CD4-positive, alpha-beta T cell treated with Interleukin-17A for 4 hours (primary cell): ENCODE measurements at regions not wholly inside any gene's neighbourhood (a gene's known extent, or its start where the extent isn't known, plus 50 kb on each side); places are given as distances from the start of the nearest gene placed in this dataset.
"Not testable (repeated sequence)": the region's sequence is repeated elsewhere in the genome, so short reads cannot be mapped to it uniquely, and the experiment has no call there.

Experiments used
- DNase-seq: peaks from one replicate; pipeline ENCODE4 v3.0.0-alpha.2; 2020; ENCODE audit warnings: mixed read lengths

DNA sequence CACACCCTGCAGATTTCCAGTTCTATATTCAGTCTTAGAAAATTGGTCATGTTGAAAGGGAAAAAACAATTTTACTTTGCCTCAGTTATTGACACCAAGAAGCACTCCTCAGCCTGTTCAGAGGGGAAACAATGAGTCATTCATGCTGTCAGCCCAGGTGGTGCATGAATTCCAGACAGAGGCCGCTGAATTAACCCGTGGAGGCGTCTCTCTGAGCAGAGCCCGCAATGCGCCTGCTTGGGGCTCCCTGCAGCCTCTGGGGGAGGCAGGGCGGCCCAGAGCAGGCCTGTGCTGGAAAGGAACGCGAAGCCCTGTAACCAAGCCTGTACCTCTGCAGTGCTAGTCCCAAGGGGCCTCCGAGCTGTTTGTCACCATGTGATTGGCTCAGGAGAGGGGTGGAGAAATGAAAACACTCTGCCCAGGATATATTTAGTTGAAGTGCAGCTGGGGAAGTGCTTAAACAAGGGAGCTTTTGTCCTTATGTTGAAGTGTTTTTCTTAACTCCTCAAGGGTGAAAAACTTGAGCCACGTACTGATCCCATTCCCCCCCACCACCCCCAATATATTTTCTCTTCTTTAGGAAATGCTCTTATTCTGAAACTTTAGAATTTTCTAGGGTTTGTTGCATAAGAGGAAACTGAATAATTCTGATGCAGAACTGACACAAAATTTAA lies 68.3 kb upstream of the CHD2 start:
- DNase-seq = peak; percentile 91

DNA sequence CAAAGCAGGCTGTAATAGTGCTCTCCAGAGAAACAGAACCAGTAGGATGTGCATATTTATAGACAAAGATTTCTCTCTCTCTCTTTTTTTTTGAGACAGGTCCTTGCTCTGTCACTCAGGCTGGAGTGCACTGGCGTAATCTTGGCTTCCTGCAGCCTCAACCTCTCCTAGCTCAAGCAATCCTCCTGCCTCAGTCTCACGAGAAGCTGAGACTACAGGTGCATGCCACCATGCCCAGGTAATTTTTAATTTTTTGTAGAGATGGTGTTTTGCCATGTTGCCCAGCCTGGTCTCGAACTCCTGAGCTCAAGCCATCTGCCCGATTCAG lies 67.1 kb upstream of the CHD2 start:
- DNase-seq = peak; percentile 56

DNA sequence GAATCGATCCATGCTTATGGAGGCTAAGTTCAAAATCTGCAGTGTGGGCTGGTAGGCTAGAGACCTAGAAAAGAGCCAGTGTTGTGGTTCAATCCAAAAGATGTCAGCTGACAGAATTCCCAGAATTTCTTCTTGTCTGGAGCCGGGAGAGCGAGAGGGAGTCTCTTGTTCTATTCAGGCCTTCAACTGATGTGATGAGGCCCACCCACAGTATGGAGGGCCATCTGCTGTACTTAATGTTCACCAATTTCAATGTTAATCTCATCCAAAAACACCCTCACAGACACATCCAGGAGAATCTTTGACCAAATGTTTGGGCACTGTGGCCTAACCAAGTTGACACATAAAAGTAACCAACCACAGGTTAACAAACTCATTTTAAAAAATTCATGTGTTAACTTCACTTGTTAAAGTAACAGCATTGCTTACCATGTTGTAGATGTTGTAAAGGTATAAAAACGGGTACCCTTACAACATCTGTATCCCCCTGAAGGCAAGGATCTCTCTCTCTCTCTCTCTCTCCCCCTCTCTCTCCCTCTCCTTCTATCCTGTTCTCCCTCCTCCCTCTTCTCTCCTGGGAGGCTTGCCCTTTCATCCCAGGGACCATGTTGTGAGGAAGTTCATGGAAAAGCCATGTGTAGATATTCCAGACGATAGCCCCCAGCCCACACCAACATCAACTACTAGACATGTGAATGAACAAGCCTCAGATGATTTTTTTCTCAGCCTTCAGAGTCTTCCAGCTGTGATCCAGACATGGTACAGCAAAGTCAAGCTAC lies 66.4 kb upstream of the CHD2 start:
- DNase-seq = no peak

DNA sequence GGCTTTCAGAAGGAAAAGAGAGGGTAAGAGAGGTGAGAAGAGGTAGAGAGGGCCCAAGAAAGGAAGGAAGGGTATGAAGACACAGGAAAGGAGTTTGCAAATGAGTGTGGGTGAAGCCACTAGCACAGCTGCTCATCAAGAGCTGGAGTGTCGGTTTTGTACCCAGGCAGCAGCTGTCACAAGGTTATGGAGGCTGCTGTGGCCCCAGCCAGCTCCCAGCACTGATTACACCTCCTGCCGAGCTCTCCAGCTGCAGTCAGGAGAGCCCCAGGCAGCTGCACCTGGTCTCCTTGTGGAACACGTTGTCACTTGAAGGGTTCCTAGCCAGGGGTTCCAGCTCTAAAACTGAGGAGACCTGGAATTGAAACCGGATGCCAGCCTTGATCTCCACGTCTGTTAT lies 60.4 kb upstream of the CHD2 start:
- peak; percentile 46 for DNase-seq

DNA sequence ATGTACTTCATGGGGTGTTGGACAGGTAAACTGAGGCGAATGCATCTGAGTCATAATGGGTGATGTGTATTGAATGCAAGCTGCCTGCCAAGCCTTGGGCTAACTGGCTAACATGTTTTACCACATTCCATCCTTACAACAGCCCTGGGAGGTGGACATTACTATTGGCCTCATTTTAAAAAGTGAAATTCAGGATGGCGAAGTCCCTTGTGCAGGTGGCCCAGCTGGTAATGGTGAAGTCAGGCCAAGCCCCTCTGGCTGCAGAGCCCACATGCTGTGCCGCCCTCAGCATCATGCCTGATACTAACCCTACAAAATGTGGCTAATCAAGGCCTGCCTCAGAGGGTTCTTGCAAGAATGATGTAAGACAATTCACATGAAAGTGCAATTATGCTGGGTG lies 60.0 kb upstream of the CHD2 start:
- no peak for DNase-seq

DNA sequence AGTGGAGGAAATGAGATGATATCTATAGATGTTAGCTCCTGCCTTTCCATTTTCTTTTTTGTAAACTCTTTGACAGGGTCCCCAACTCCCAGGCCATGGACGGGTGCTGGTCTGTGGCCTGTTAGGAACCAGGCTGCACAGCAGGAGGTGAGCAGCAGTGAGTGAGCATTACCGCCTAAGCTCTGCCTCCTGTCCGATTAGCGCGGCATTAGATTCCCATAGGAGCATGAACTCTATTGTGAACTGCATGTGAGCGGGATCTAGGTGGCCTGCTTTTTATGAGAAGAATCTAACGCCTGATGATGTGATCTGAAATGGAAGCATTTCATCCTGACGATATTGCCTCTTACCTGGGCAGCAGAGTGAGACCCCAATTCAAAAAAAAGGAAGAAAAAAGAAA lies 56.8 kb upstream of the CHD2 start:
- no peak for DNase-seq

DNA sequence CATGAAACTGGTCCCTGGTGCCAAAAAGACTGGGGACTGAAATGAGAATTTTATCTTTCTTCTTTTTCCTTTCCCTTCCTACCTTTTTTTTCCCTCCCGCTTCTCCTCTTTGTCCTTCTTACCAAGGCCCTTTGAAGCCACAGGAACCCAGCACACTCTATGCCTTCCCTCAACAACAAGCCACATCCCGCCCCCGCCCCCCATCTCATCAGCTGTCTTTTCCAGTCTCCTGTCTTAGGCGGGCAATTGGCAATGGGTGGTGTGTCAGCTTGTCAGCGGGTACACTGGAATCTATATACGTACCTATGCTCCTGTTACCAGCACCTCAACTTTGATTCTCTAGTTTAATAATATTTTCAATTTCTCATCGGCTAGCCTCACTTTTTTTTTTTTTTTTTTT lies 56.3 kb upstream of the CHD2 start:
- peak; percentile 64 for DNase-seq

DNA sequence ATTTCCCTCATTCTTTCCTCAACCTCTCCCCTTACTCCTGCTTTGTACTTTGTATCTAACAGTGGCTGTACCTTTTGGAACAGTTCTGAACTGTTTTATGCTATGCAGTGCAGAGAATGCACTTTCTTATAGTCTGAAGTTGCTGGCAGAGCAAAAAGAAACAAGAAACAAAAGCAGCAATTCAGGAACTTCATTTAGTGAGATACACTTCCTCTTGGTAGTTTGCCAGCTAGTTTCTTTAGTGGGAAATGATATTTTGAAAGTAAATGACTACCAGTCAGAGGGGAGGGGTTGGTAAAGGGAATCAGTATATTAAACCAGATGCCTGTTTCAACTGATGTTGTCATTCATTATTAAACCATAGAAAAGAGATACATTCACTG lies 55.0 kb upstream of the CHD2 start:
- no peak for DNase-seq

DNA sequence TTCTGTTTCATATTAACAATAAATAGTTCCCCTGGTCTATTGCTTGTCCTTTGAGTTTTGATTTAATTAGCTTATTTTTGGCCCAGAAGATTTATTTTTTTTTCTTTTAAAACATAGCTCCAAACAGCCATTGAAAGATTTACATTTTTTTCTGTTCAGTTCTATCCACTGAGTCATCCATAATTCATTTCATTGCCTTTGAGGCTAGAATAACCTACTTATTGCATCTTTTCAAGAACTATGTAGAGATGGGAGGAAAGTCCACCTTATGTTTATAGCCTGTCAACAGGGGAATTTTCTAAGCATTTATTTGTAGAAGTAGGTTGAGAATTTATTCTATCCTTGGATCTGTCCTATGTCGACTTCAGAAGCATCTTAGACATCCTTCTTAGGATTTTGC lies 53.4 kb upstream of the CHD2 start:
- DNase-seq = no peak

DNA sequence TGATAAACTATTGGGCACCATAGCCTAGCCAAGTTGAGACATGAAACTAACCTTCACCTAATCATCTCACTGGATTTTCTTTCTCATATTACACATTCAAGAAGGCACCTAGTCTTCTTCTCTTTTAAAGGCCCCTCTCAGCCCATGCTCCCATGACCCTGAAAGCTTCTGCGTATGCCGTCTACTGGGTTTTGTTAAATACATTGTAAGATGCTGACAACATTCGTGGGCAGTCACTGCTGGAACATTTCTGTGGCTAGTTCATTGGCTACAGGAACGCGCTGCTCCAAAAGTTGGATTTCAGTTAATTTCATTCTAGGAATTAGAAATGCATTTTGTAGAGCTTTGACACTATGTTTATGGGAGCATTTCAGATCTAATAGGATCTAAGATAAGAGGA lies 52.3 kb upstream of the CHD2 start:
- no peak for DNase-seq

DNA sequence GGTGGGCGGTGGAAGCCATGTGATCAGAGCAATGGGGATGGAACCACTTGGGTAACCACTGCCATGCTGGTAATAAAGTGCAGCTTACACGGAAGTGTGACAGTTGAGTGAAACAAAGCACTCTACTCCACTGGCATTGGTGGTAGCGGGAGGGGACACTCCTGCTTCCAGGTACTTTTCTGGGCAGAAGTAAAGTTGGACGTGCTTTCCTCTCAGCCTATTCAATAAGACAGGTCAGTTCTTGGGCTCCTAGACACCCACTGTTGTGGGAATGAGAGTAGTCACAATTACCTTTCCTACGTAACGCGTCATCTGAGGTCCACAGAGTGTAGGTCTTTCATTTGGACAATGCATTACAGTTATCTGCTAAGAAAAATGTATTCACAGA lies 51.7 kb upstream of the CHD2 start:
- DNase-seq = no peak

DNA sequence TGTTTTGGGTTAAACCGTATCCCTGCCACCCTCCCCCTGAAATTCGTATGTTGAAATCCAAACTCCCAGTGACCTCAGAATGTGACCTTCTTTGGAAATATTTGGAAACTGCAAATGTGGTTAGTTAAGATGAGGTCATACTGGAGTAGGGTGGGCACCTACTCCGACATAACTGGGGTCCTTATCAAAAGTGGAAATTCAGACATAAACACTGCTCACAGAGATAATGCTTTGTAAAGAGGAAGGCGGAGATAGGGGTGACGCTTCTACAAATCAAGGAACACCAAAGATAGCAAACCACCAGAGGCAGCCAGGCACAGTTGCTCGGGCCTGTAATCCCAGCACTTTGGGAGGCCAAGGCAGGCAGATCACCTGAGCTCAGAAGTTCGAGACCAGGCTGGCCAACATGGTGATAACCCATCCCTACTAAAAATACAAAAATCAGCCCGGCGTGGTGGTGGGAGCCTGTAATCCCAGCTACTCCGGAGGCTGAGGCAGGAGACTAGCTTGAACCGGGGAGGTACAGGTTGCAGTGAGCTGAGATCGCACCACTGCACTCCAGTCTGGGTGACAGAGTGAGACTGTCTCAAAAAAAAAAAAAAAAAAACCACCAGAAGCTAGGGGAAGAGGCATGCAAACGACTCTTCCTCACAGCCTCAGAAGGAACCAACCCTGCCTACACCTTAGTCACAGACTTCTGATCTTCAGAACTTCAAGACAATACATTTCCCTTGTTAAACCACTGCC lies 51.1 kb upstream of the CHD2 start:
- DNase-seq = peak; percentile 66

DNA sequence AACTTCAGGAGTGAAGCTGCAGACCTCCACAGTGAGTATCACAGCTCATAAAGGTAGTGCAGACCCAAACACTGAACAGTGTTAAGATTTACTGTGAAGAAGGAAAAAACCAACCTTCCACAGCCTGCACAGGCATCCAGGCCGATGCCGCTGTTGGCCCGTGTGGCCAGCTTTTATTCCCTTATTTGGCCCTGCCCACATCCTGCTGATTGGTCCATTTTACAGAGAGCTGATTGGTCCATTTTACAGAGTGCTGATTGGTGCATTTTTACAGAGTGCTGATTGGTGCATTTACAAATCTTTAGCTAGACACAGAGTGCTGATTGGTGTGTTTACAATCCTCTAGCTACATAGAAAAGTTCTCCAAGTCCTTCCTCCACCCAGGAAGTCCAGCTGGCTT lies 49.9 kb upstream of the CHD2 start:
- DNase-seq = not testable (repeated sequence)
